ENCODE measurements at regions not wholly inside any gene's neighbourhood (a gene's known extent, or its start where the extent isn't known, plus 50 kb on each side); places are given as distances from the start of the nearest gene placed in this dataset.

DNA sequence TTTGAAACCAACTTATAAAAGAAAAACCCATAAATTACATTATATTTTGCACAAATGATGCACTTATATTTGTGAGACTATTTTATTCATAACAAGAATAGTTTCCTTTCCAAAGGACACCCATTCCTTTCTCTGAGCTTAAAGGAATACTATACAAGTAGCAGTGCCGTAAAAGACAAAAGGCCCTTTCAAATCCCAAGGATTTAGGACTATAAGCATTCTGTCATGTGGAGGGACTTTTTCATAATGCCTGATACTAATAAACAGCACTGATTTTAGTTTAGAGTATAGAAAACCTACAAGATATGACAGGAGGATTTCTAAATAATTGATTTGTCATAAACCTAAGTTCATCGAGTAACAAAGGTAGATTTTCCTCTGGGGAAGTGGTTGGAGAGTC lies 1134.2 kb upstream of the ZEB2 start:
- ATAC-seq (no peak), DNase-seq (ENCODE audit: low read depth, low spot score) (no peak)
- Histone ChIP-seq H4K20me1 (ENCODE audit: insufficient read depth) (no peaks in the 10 kb centered on the region), H2AFZ (ENCODE audit: low read depth, low read length, poor library complexity, severe bottlenecking) (no peak overlapping the region), H3K36me3 (ENCODE audit: control insufficient read depth in 1 of 2, insufficient read depth in 2 of 2, low read length in 2 of 2) (no peaks in the 10 kb centered on the region), H3K27me3 (ENCODE audit: insufficient read depth, low read length) (no peaks in the 10 kb centered on the region), H3K4me3 (replicated peaks in 1 of 2; ENCODE audit: low read depth in 1 of 2, low read length in 2 of 2) (no peak overlapping the region), H3K9me2 (ENCODE audit: insufficient read depth) (no peaks in the 10 kb centered on the region), H3K9me3 (ENCODE audit: control insufficient read depth in 1 of 2, insufficient read depth in 1 of 2, low read depth in 1 of 2, low read length in 2 of 2) (no peaks in the 10 kb centered on the region), H3K79me2 (ENCODE audit: insufficient read depth, low read length) (no peaks in the 10 kb centered on the region), H3K9ac (ENCODE audit: low read length) (no peak overlapping the region), H3K4me1 (ENCODE audit: control insufficient read depth in 1 of 2, insufficient read depth in 2 of 2, low read length in 2 of 2) (no peaks in the 10 kb centered on the region), H3K27ac (ENCODE audit: low read depth, low read length) (no peak overlapping the region), H3K4me2 (ENCODE audit: low read length) (no peak overlapping the region)
- ChIA-PET CTCF (no interaction called here), POLR2A (no interaction called here), RAD21 (ENCODE audit: low non-redundant PET in 1 of 2, low total read pairs in 2 of 2, uncharacterized antibody in 2 of 2, unreplicated experiment in 2 of 2) (no interaction called here)
- no peak for TF ChIP-seq RAD21 (IDR thresholded peaks at IDR 0.05; ENCODE audit: low read depth)
- TF ChIP-seq, protein P1, sequence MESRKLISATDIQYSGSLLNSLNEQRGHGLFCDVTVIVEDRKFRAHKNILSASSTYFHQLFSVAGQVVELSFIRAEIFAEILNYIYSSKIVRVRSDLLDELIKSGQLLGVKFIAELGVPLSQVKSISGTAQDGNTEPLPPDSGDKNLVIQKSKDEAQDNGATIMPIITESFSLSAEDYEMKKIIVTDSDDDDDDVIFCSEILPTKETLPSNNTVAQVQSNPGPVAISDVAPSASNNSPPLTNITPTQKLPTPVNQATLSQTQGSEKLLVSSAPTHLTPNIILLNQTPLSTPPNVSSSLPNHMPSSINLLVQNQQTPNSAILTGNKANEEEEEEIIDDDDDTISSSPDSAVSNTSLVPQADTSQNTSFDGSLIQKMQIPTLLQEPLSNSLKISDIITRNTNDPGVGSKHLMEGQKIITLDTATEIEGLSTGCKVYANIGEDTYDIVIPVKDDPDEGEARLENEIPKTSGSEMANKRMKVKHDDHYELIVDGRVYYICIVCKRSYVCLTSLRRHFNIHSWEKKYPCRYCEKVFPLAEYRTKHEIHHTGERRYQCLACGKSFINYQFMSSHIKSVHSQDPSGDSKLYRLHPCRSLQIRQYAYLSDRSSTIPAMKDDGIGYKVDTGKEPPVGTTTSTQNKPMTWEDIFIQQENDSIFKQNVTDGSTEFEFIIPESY (IDR thresholded peaks at IDR 0.05; ENCODE audit: extremely low read depth, insufficient replicate concordance, low read length): no peak
- no peak for TF ChIP-seq CBX3 (IDR thresholded peaks at IDR 0.05; ENCODE audit: low read depth)
- no peak for TF ChIP-seq EZH2 (IDR thresholded peaks at IDR 0.05)
- no peak for TF ChIP-seq EZH2phosphoT487 (IDR thresholded peaks at IDR 0.05; ENCODE audit: borderline replicate concordance)
- BruUV-seq (replicated peaks): no TSS peak
- intact Hi-C loops (cut with micrococcal nuclease): no loop called here

DNA sequence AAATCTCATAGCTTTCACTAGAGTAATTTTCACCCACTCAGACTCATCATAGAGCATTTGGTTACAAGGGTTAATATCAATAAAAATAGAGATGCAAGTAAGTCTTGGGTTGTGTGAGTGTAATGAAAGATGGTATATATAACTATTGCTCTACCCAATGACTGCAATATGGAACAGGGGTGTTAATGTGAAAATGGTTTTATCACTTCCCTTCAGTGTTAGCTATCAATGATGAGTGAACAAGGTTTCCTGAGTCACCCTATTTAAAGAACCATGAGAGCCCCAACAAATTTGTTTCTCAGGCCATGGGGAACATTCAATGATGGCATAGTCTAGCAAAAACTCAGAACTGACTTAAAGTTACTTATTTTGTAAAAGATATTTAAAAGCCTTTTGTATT lies 1133.6 kb upstream of the ZEB2 start:
- BruUV-seq (replicated peaks): no TSS peak
- RAD21 ChIA-PET (ENCODE audit: low non-redundant PET in 1 of 2, low total read pairs in 2 of 2, uncharacterized antibody in 2 of 2, unreplicated experiment in 2 of 2): no interaction called here
- Histone ChIP-seq H3K79me2 (ENCODE audit: insufficient read depth, low read length) (no peaks in the 10 kb centered on the region), H3K9ac (ENCODE audit: low read length) (no peak overlapping the region), H3K4me1 (ENCODE audit: control insufficient read depth in 1 of 2, insufficient read depth in 2 of 2, low read length in 2 of 2) (no peaks in the 10 kb centered on the region), H2AFZ (ENCODE audit: low read depth, low read length, poor library complexity, severe bottlenecking) (no peak overlapping the region), H3K9me2 (ENCODE audit: insufficient read depth) (no peaks in the 10 kb centered on the region), H3K27ac (ENCODE audit: low read depth, low read length) (no peak overlapping the region), H3K4me3 (replicated peaks in 1 of 2; ENCODE audit: low read depth in 1 of 2, low read length in 2 of 2) (no peak overlapping the region), H3K9me3 (ENCODE audit: control insufficient read depth in 1 of 2, insufficient read depth in 1 of 2, low read depth in 1 of 2, low read length in 2 of 2) (no peaks in the 10 kb centered on the region), H3K36me3 (ENCODE audit: control insufficient read depth in 1 of 2, insufficient read depth in 2 of 2, low read length in 2 of 2) (no peaks in the 10 kb centered on the region), H3K4me2 (ENCODE audit: low read length) (no peak overlapping the region), H4K20me1 (ENCODE audit: insufficient read depth) (no peaks in the 10 kb centered on the region), H3K27me3 (ENCODE audit: insufficient read depth, low read length) (no peaks in the 10 kb centered on the region)
- POLR2A ChIA-PET: no interaction called here
- ATAC-seq: no peak
- CTCF ChIA-PET: no interaction called here
- no peak for DNase-seq (ENCODE audit: low read depth, low spot score)
- no peak for TF ChIP-seq JUND (IDR thresholded peaks at IDR 0.05)
- TF ChIP-seq EZH2 (IDR thresholded peaks at IDR 0.05): no peak
- TF ChIP-seq POLR2AphosphoS5 (IDR thresholded peaks at IDR 0.05; ENCODE audit: low read depth, low read length): no peak
- no peak for TF ChIP-seq CBX3 (IDR thresholded peaks at IDR 0.05; ENCODE audit: low read depth)
- TF ChIP-seq POLR2A (IDR thresholded peaks at IDR 0.05; ENCODE audit: borderline replicate concordance, extremely low read depth, insufficient read depth, insufficient read length): no peak
- TF ChIP-seq, protein P2, sequence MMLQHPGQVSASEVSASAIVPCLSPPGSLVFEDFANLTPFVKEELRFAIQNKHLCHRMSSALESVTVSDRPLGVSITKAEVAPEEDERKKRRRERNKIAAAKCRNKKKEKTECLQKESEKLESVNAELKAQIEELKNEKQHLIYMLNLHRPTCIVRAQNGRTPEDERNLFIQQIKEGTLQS (IDR thresholded peaks at IDR 0.05): no peak
- intact Hi-C loops (cut with micrococcal nuclease): no loop called here
